HG03066 (cell line): ENCODE measurements at regions not wholly inside any gene's neighbourhood (a gene's known extent, or its start where the extent isn't known, plus 50 kb on each side); places are given as distances from the start of the nearest gene placed in this dataset.

Source experiments
- ATAC-seq: cut with Tn5 transposase; IDR thresholded peaks from one replicate; pipeline ENCODE4 v1.9.1; 2021; ENCODE audit warnings: low read depth; ENCODE audit not compliant: unreplicated experiment

- ATAC-seq = no peak
These were observed 345.7 kb upstream of the RBMS3 start for GRCh38 chr3:28935146-28935545.

DNA sequence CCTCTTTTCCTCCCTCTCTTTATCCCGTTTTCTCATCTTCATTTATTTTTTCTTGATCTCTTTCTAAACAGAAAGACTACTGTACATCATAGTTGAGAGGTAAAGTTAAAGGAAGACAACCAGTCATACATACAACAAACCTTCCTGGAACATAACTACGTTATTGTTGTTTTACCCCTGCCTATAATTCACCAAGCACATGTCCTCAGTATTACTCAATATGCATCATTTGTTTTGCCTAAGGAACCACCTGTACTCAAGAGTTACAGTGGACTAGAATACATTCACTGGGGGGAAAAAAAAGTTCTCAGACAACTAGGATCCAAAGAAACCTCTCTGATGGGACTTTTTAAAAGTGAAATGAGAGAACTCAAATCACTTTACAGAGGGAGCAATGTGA, 344.7 kb upstream of the RBMS3 start:
- no peak for ATAC-seq

- ATAC-seq = peak; percentile 84
These were observed 340.3 kb upstream of the RBMS3 start for GRCh38 chr3:28940530-28940929.

- peak; percentile 8 for ATAC-seq
These were observed 339.9 kb upstream of the RBMS3 start for GRCh38 chr3:28940994-28941393.

DNA sequence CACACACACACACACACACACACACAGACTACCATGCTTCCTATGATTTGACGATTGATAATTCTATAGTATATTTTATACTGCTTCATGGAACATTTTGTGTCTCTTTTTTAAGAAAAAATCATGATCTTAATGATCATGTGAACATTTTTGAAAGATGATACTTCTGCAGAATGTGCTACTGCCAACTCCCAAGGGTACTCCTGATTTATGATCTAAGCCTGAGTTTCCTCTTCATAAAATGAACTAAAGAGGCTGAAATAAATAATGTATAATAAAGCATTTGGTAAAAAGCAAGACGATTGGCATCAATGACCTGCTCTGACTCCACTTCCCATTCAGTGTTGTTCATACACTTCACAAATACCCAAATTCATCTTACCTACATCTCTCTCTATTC, 333.8 kb upstream of the RBMS3 start:
- no peak for ATAC-seq

- no peak for ATAC-seq
These were observed 333.1 kb upstream of the RBMS3 start for GRCh38 chr3:28947751-28948150.

GRCh38 chr3:28948685-28949084, 332.2 kb upstream of the RBMS3 start:
- no peak for ATAC-seq

- ATAC-seq = no peak
These were observed 331.3 kb upstream of the RBMS3 start for GRCh38 chr3:28949580-28949979.

- no peak for ATAC-seq
These were observed 330.3 kb upstream of the RBMS3 start for GRCh38 chr3:28950614-28951013.

- no peak for ATAC-seq
These were observed 328.9 kb upstream of the RBMS3 start for GRCh38 chr3:28951772-28952556.

GRCh38 chr3:28958656-28959055, 322.2 kb upstream of the RBMS3 start:
- ATAC-seq = no peak

DNA sequence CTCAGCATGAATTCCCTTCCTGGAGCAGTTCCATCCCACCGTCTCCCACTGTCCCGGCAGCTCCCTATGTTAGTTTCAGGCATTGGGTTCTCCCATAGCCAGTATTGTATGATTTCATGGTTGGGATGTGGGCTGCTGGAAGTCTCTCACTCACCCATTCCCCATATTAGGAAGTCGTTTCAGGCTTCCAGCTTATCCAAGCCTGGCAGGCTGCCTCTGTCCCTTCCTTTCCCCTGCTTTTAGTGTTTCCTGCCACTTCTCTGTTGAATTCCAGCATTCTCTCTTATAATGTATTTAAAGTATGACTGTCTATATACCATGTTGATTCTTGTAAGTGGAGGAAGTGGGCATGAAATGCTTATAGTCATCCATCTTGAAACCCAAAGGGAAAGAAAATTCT, 309.7 kb upstream of the RBMS3 start:
- ATAC-seq = no peak

GRCh38 chr3:28972921-28973320, 307.9 kb upstream of the RBMS3 start:
- ATAC-seq = no peak

GRCh38 chr3:28973609-28974008, 307.3 kb upstream of the RBMS3 start:
- no peak for ATAC-seq

DNA sequence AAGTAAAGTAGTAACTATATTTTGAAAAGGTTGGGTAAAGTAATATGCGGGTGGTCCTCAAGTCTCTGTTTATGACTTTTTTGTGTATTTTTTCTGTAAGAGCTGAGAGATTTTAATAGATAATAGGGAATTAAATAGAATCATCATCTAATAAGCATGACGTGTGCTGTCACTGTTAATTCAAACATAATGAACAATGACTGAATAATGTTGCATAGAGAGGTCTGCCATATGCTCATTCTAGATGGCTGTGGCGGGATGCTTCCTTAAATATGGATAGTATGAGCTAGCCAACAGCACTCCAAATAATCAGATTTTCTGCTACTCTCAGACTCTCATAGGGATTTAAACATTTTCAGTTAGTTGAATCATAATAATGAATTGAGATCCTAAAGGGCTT, 302.8 kb upstream of the RBMS3 start:
- ATAC-seq = no peak

GRCh38 chr3:28980131-28980530, 300.7 kb upstream of the RBMS3 start:
- no peak for ATAC-seq

DNA sequence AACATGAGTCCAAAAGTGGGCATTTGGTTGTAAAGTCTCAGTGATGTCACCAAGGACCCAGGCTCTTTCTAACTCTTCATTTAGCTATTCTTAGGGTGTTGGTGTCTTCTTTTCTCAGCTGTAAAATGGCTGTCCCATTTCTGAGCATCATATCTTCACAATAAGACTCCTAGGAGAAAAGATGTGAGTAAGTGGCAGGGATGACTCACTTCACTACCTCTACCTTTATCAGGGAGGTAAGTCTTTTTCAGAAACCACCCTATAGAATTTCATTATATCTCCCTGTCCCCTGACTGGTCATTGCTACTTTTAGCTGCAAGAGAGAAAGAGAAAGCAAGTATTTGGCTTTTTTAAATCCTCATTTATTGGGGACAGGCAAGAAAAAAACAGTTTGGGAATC, 300.2 kb upstream of the RBMS3 start:
- no peak for ATAC-seq

DNA sequence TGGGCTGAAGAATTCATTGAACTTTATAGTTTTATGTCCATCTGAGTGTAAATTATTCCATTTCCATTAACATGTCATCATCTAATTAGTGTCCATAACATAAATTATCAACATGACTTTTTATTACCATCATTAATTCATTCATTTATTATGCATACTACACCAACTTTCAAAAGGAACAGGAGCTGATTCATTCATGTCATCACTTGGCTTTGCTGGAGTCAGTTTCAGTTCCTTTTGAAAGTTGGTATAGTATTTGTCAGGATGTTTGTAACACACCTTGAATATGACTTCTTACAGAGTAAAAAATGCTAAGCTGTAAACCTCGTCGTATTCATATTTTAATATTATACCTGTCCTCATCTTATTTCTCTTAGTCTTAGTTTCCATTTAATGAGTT, 298.0 kb upstream of the RBMS3 start:
- peak; percentile 82 for ATAC-seq

DNA sequence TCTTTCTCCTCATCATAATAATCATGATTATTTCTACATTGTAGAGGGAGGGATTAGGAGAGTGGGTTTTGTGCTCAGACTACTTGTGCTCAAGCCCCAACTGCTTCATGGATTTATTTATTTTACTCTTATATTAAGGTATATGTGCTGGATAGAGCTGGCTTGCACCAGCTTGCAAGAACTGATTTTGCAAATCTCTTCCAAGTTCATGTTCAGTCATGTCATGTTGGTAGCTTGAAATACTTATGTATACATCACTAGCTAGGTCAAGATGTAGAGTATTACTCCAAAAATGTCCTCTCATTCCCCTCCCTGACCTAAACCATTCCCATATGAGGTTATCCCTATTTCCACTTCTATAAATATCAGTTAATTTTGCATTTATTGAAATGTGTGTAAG, 293.9 kb upstream of the RBMS3 start:
- no peak for ATAC-seq

- peak; percentile 88 for ATAC-seq
These were observed 291.2 kb upstream of the RBMS3 start for GRCh38 chr3:28989646-28990089.

GRCh38 chr3:28994161-28994905, 286.5 kb upstream of the RBMS3 start:
- no peak for ATAC-seq
